Upper lobe of left lung (tissue), 6 donors: ENCODE measurements at regions not wholly inside any gene's neighbourhood (a gene's known extent, or its start where the extent isn't known, plus 50 kb on each side); places are given as distances from the start of the nearest gene placed in this dataset.

Experiments used
- ATAC-seq, 2 donors: fragments of 200-7000 bp; cut with Tn5 transposase; one replicate each; pipeline ENCODE4 v1.9.1; 2022; ENCODE audit warnings: mild to moderate bottlenecking in 2 of 2, moderate library complexity in 2 of 2; ENCODE audit not compliant: low FRiP score in 2 of 2
- DNase-seq, 2 donors: peaks; one replicate each; pipeline ENCODE4 v3.0.0-alpha.2; 2019 to 2020
- H3K27ac ChIP-seq, 4 donors: fragments of 200-600 bp; sonication (generic); one replicate each; pipeline ENCODE4 v1.5.1; 2016 to 2019
- H3K27me3 ChIP-seq, 4 donors: fragments of 200-600 bp; sonication (generic); one replicate each; pipeline ENCODE4 v1.5.1; 2017 to 2019
- H3K36me3 ChIP-seq, 4 donors: fragments of 200-600 bp; sonication (generic); one replicate each; pipeline ENCODE4 v1.5.1; 2016 to 2019
- H3K4me1 ChIP-seq, 4 donors: fragments of 200-600 bp; sonication (generic); one replicate each; pipeline ENCODE4 v1.5.1; 2018 to 2019
- H3K4me3 ChIP-seq, 4 donors: fragments of 200-600 bp; sonication (generic); one replicate each; pipeline ENCODE4 v1.5.1; 2017 to 2019; ENCODE audit warnings: mild to moderate bottlenecking in 2 of 4, moderate library complexity in 1 of 4
- H3K9me3 ChIP-seq, 4 donors: fragments of 200-600 bp; sonication (generic); one replicate each; pipeline ENCODE4 v1.5.1; 2018 to 2019
- CTCF ChIP-seq, 6 experiments: fragments of 450-650 bp in 4 of 6; fragments of 200-600 bp in 2 of 6; sonication (generic) in 2 of 6; IDR thresholded peaks; one replicate each; pipeline ENCODE4 v1.5.1; 2016 to 2019; ENCODE audit warnings: antibody characterized with exemption in 6 of 6
- EP300 ChIP-seq, 4 donors: sonication (generic); formaldehyde crosslinking; IDR thresholded peaks; one replicate each; pipeline ENCODE4 v1.5.1; 2017; ENCODE audit warnings: antibody characterized with exemption in 4 of 4, control low read depth in 2 of 4
- POLR2A ChIP-seq, 4 donors: fragments of 450-650 bp; IDR thresholded peaks; one replicate each; pipeline ENCODE4 v1.5.1; 2016 to 2017; ENCODE audit warnings: antibody characterized with exemption in 4 of 4, mild to moderate bottlenecking in 2 of 4
- POLR2AphosphoS5 ChIP-seq, 2 donors: sonication (generic); formaldehyde crosslinking; IDR thresholded peaks; one replicate each; pipeline ENCODE4 v1.5.1; 2017; ENCODE audit warnings: antibody characterized with exemption in 2 of 2
- WGBS, 2 donors: methylation state at CpG; one replicate each; pipeline ENCODE4 v1.1.5; 2017 to 2018; 5-methylcytosine and 5-hydroxymethylcytosine counted together
- donor health status: DM: no; HTN: no; CAD: no; lungs with moderate emphysema.
- donor health status: DM: no; HTN: yes; CAD: no; lungs with severe emphysema.

- no peaks in the 10 kb centered on the region for H3K4me1 ChIP-seq
- no peak overlapping the region for H3K27ac ChIP-seq
- H3K9me3 ChIP-seq = no peaks in the 10 kb centered on the region
- TF ChIP-seq CTCF (IDR thresholded peaks at IDR 0.05) (no peak), POLR2A (IDR thresholded peaks at IDR 0.05) (no peak), POLR2AphosphoS5 (IDR thresholded peaks at IDR 0.05) (no peak), EP300 (IDR thresholded peaks at IDR 0.05) (no peak)
- 51 to 58% methylated on average over 6 to 7 of the region's 7 CpGs for WGBS, 2 donors
- peak in 1 of 2 donors; percentile 33 for DNase-seq
- no peak overlapping the region for H3K4me3 ChIP-seq
- no peaks in the 10 kb centered on the region for H3K36me3 ChIP-seq
- no peaks in the 10 kb centered on the region for H3K27me3 ChIP-seq
- ATAC-seq = no peak
Measured at GRCh38 chr14:56733396-56733795, 76.9 kb downstream of the OTX2 start.

- Histone ChIP-seq H3K4me3 (no peak overlapping the region), H3K4me1 (no peaks in the 10 kb centered on the region), H3K9me3 (no peaks in the 10 kb centered on the region), H3K27me3 (no peaks in the 10 kb centered on the region), H3K27ac (no peak overlapping the region), H3K36me3 (no peaks in the 10 kb centered on the region)
- no peak for DNase-seq
- no peak for ATAC-seq
- TF ChIP-seq EP300 (IDR thresholded peaks at IDR 0.05) = no peak
- 29 to 44% methylated on average over 4 of the region's 4 CpGs for WGBS, 2 donors
Measured at GRCh38 chr14:56731187-56731586, 79.1 kb downstream of the OTX2 start.

GRCh38 chr14:56730538-56731145 is 79.6 kb downstream of the OTX2 start:
- no peak overlapping the region for H3K27ac ChIP-seq
- DNase-seq (no peak), ATAC-seq (no peak)
- TF ChIP-seq POLR2AphosphoS5 (IDR thresholded peaks at IDR 0.05) (no peak), CTCF (IDR thresholded peaks at IDR 0.05) (no peak), EP300 (IDR thresholded peaks at IDR 0.05) (no peak), POLR2A (IDR thresholded peaks at IDR 0.05) (no peak)
- H3K4me3 ChIP-seq = no peak overlapping the region
- H3K9me3 ChIP-seq = no peaks in the 10 kb centered on the region
- H3K4me1 ChIP-seq = no peaks in the 10 kb centered on the region
- no peaks in the 10 kb centered on the region for H3K36me3 ChIP-seq
- WGBS, 2 donors = 19 to 24% methylated on average over 17 of the region's 17 CpGs
- H3K27me3 ChIP-seq = no peaks in the 10 kb centered on the region

- Histone ChIP-seq H3K4me3 (no peak overlapping the region), H3K9me3 (no peaks in the 10 kb centered on the region), H3K36me3 (no peaks in the 10 kb centered on the region), H3K27ac (no peak overlapping the region), H3K27me3 (no peaks in the 10 kb centered on the region), H3K4me1 (no peaks in the 10 kb centered on the region)
- WGBS, 2 donors = 63 to 80% methylated on average over 1 of the region's 1 CpG
- TF ChIP-seq CTCF (IDR thresholded peaks at IDR 0.05) = no peak
- TF ChIP-seq POLR2AphosphoS5 (IDR thresholded peaks at IDR 0.05) = no peak
- no peak for TF ChIP-seq POLR2A (IDR thresholded peaks at IDR 0.05)
- TF ChIP-seq EP300 (IDR thresholded peaks at IDR 0.05) = no peak
- ATAC-seq (no peak), DNase-seq (no peak)
Measured at GRCh38 chr14:56724013-56724412, 86.3 kb downstream of the OTX2 start.

GRCh38 chr14:56723418-56723817 is 86.9 kb downstream of the OTX2 start:
- H3K27me3 ChIP-seq = no peaks in the 10 kb centered on the region
- ATAC-seq (no peak), DNase-seq (no peak)
- H3K36me3 ChIP-seq = no peaks in the 10 kb centered on the region
- TF ChIP-seq POLR2AphosphoS5 (IDR thresholded peaks at IDR 0.05) = no peak
- TF ChIP-seq CTCF (IDR thresholded peaks at IDR 0.05) = no peak
- no peak for TF ChIP-seq POLR2A (IDR thresholded peaks at IDR 0.05)
- TF ChIP-seq EP300 (IDR thresholded peaks at IDR 0.05) = no peak
- H3K9me3 ChIP-seq = no peaks in the 10 kb centered on the region
- H3K4me1 ChIP-seq = no peaks in the 10 kb centered on the region
- H3K27ac ChIP-seq = no peak overlapping the region
- no peak overlapping the region for H3K4me3 ChIP-seq
